ENCODE measurements at regions not wholly inside any gene's neighbourhood (a gene's known extent, or its start where the extent isn't known, plus 50 kb on each side); places are given as distances from the start of the nearest gene placed in this dataset.

GRCh38 chr20:23203951-23204730, 118.0 kb upstream of the CD93 start:
- peak overlapping the region; percentile 86 for H3K27ac ChIP-seq (replicated peaks)
- H3K36me3 ChIP-seq, result no peaks in the 10 kb centered on the region
- intact Hi-C loops (cut with micrococcal nuclease), result no loop called here

GRCh38 chr20:23203310-23203709, 117.2 kb upstream of the CD93 start:
- peak overlapping the region; percentile 60 for H3K27ac ChIP-seq (replicated peaks)
- DNase-seq, result no peak
- no peak overlapping the region for H3K4me3 ChIP-seq
- H3K4me1 ChIP-seq, result peaks cover 52% of the 10 kb centered on the region
- H3K36me3 ChIP-seq, result no peaks in the 10 kb centered on the region
- intact Hi-C loops (cut with micrococcal nuclease), result no loop called here
- no peak for TF ChIP-seq CTCF (IDR thresholded peaks at IDR 0.05; ENCODE audit: borderline replicate concordance)
- H3K27me3 ChIP-seq (ENCODE audit: low read depth), result no peaks in the 10 kb centered on the region
- H3K9me3 ChIP-seq (replicated peaks), result no peaks in the 10 kb centered on the region

More at GRCh38 chr20:23203951-23204730, 118.0 kb upstream of the CD93 start:
- no peak overlapping the region for H3K4me3 ChIP-seq
- H3K4me1 ChIP-seq, result peaks cover 52% of the 10 kb centered on the region
- TF ChIP-seq CTCF (IDR thresholded peaks at IDR 0.05; ENCODE audit: borderline replicate concordance), result no peak
- no peaks in the 10 kb centered on the region for H3K9me3 ChIP-seq (replicated peaks)
- H3K27me3 ChIP-seq (ENCODE audit: low read depth), result no peaks in the 10 kb centered on the region
- DNase-seq, result no peak

- TF ChIP-seq CTCF (IDR thresholded peaks at IDR 0.05; ENCODE audit: borderline replicate concordance), result no peak
- DNase-seq, result no peak
- intact Hi-C loops (cut with micrococcal nuclease), result no loop called here
- Histone ChIP-seq H3K4me1 (peaks cover 50% of the 10 kb centered on the region), H3K36me3 (no peaks in the 10 kb centered on the region), H3K9me3 (replicated peaks) (no peaks in the 10 kb centered on the region), H3K27me3 (ENCODE audit: low read depth) (no peaks in the 10 kb centered on the region), H3K27ac (replicated peaks) (no peak overlapping the region), H3K4me3 (no peak overlapping the region)
Measured at GRCh38 chr20:23201658-23202057, 115.5 kb upstream of the CD93 start.

GRCh38 chr20:23200914-23201313, 114.8 kb upstream of the CD93 start:
- Histone ChIP-seq H3K9me3 (replicated peaks) (peaks cover 6% of the 10 kb centered on the region), H3K36me3 (no peaks in the 10 kb centered on the region), H3K4me1 (peaks cover 43% of the 10 kb centered on the region), H3K27ac (replicated peaks) (no peak overlapping the region), H3K27me3 (ENCODE audit: low read depth) (no peaks in the 10 kb centered on the region), H3K4me3 (no peak overlapping the region)
- intact Hi-C loops (cut with micrococcal nuclease), result no loop called here
- DNase-seq, result no peak
- peak; percentile 56 for TF ChIP-seq CTCF (IDR thresholded peaks at IDR 0.05; ENCODE audit: borderline replicate concordance)

- intact Hi-C loops (cut with micrococcal nuclease), result no loop called here
- peaks cover 6% of the 10 kb centered on the region for H3K9me3 ChIP-seq (replicated peaks)
- no peaks in the 10 kb centered on the region for H3K27me3 ChIP-seq (ENCODE audit: low read depth)
- no peak for DNase-seq
- H3K27ac ChIP-seq (replicated peaks), result no peak overlapping the region
- no peaks in the 10 kb centered on the region for H3K36me3 ChIP-seq
- H3K4me3 ChIP-seq, result no peak overlapping the region
- H3K4me1 ChIP-seq, result peaks cover 38% of the 10 kb centered on the region
- no peak for TF ChIP-seq CTCF (IDR thresholded peaks at IDR 0.05; ENCODE audit: borderline replicate concordance)
Measured at GRCh38 chr20:23200413-23200812, 114.3 kb upstream of the CD93 start.
